SK-N-SH treated with all-trans-retinoic acid at 6 μM for 48 hours (cell line): ENCODE measurements at regions not wholly inside any gene's neighbourhood (a gene's known extent, or its start where the extent isn't known, plus 50 kb on each side); places are given as distances from the start of the nearest gene placed in this dataset.

Experiments
- ATAC-seq: fragments of 200-7000 bp; cut with Tn5 transposase; 3 replicates; pipeline ENCODE4 v1.9.1; 2020; ENCODE audit warnings: mild to moderate bottlenecking, moderate library complexity
- ARNTL ChIP-seq: fragments of 450-650 bp; formaldehyde crosslinking; IDR thresholded peaks from 2 replicates; pipeline ENCODE4 v1.5.0; 2020; ENCODE audit warnings: low read depth, mild to moderate bottlenecking, moderate library complexity, borderline replicate concordance
- BACH2 ChIP-seq: fragments of 250-450 bp; sonication (Bioruptor Pico); IDR thresholded peaks from 2 replicates; pipeline ENCODE4 v1.9.0; 2021; ENCODE audit warnings: mild to moderate bottlenecking, borderline replicate concordance
- CREB5 ChIP-seq: fragments of 250-450 bp; sonication (Bioruptor Pico); IDR thresholded peaks from 2 replicates; pipeline ENCODE4 v1.5.1; 2020; ENCODE audit warnings: low read depth, mild to moderate bottlenecking, moderate library complexity
- CSDC2 ChIP-seq: fragments of 250-450 bp; sonication (Bioruptor Pico); IDR thresholded peaks from 2 replicates; pipeline ENCODE4 v1.5.0; 2020; ENCODE audit warnings: mild to moderate bottlenecking, moderate library complexity
- CSRNP3 ChIP-seq: fragments of 250-450 bp; sonication (Bioruptor Pico); IDR thresholded peaks from 2 replicates; pipeline ENCODE4 v1.5.1; 2021; ENCODE audit warnings: mild to moderate bottlenecking, moderate library complexity
- ESRRG ChIP-seq: fragments of 250-450 bp; sonication (Bioruptor Pico); IDR thresholded peaks from 2 replicates; pipeline ENCODE4 v1.6.1; 2021; ENCODE audit warnings: mild to moderate bottlenecking
- ISL1 ChIP-seq: fragments of 250-450 bp; sonication (Bioruptor Pico); IDR thresholded peaks from 2 replicates; pipeline ENCODE4 v2.1.2; 2022; ENCODE audit warnings: mild to moderate bottlenecking, moderate library complexity
- OSR1 ChIP-seq: fragments of 250-450 bp; sonication (Bioruptor Pico); IDR thresholded peaks from 2 replicates; pipeline ENCODE4 v1.8.0; 2022; ENCODE audit warnings: moderate library complexity, mild to moderate bottlenecking, inconsistent platforms
- PATZ1 ChIP-seq: fragments of 250-450 bp; sonication (Bioruptor Pico); IDR thresholded peaks from 2 replicates; pipeline ENCODE4 v1.8.0; 2020; ENCODE audit warnings: mild to moderate bottlenecking, moderate library complexity, borderline replicate concordance
- POU6F1 ChIP-seq: fragments of 250-450 bp; sonication (Bioruptor Pico); IDR thresholded peaks from 2 replicates; pipeline ENCODE4 v1.8.0; 2021; ENCODE audit warnings: low read depth, mild to moderate bottlenecking, moderate library complexity, borderline replicate concordance
- PPARA ChIP-seq: fragments of 250-450 bp; sonication (Bioruptor Pico); IDR thresholded peaks from 2 replicates; pipeline ENCODE4 v1.5.0; 2020; ENCODE audit warnings: mild to moderate bottlenecking, borderline replicate concordance
- RARB ChIP-seq: fragments of 250-450 bp; sonication (Bioruptor Pico); IDR thresholded peaks from 2 replicates; pipeline ENCODE4 v1.8.0; 2021; ENCODE audit warnings: mild to moderate bottlenecking, moderate library complexity
- SNAI2 ChIP-seq: fragments of 250-450 bp; sonication (Bioruptor Pico); IDR thresholded peaks from 2 replicates; pipeline ENCODE4 v1.5.0; 2020; ENCODE audit warnings: mild to moderate bottlenecking, moderate library complexity
- TCF4 ChIP-seq: fragments of 250-450 bp; sonication (Bioruptor Pico); IDR thresholded peaks from 2 replicates; pipeline ENCODE4 v1.8.0; 2021; ENCODE audit warnings: mild to moderate bottlenecking, moderate library complexity, borderline replicate concordance
- TOX ChIP-seq: fragments of 250-450 bp; sonication (Bioruptor Pico); IDR thresholded peaks from 2 replicates; pipeline ENCODE4 v1.8.0; 2021; ENCODE audit warnings: mild to moderate bottlenecking, moderate library complexity, borderline replicate concordance
- TSHZ2 ChIP-seq: fragments of 250-450 bp; sonication (Bioruptor Pico); IDR thresholded peaks from 2 replicates; pipeline ENCODE4 v1.5.0; 2020; ENCODE audit warnings: mild to moderate bottlenecking, moderate library complexity
- ZC3H10 ChIP-seq: fragments of 250-450 bp; sonication (Bioruptor Pico); IDR thresholded peaks from 2 replicates; pipeline ENCODE4 v1.5.1; 2021; ENCODE audit warnings: mild to moderate bottlenecking, moderate library complexity
- ZFP30 ChIP-seq: fragments of 450-650 bp; formaldehyde crosslinking; IDR thresholded peaks from 2 replicates; pipeline ENCODE4 v1.5.0; 2022; ENCODE audit warnings: mild to moderate bottlenecking, moderate library complexity
- ZNF565 ChIP-seq: fragments of 450-650 bp; formaldehyde crosslinking; conservative IDR thresholded peaks from 2 replicates; pipeline ENCODE4 v1.5.0; 2020; ENCODE audit warnings: low read depth, mild to moderate bottlenecking, moderate library complexity
- ZNF8 ChIP-seq: fragments of 450-650 bp; formaldehyde crosslinking; IDR thresholded peaks from 2 replicates; pipeline ENCODE4 v1.5.0; 2020; ENCODE audit warnings: mild to moderate bottlenecking, moderate library complexity

- peak; percentile 89 for ATAC-seq
- TF ChIP-seq CSDC2 (CRISPR knock-in tag), result no peak
- no peak for TF ChIP-seq ESRRG (CRISPR knock-in tag)
- peak; percentile 24; the same call in 1 of the 2 replicates for TF ChIP-seq ISL1 (CRISPR knock-in tag)
- TF ChIP-seq, all 23 proteins: peak for 1
Observed at GRCh38 chr13:74443631-74444030, 309.4 kb upstream of the KLF12 start.

- ATAC-seq, result no peak
Observed at GRCh38 chr13:74442751-74443150, 308.5 kb upstream of the KLF12 start.

GRCh38 chr13:74438901-74439300, 304.7 kb upstream of the KLF12 start:
- ATAC-seq, result no peak
- TF ChIP-seq RARB (CRISPR knock-in tag) (no peak), ARNTL (no peak), POU6F1 (no peak), ZNF8 (no peak), CREB5 (CRISPR knock-in tag) (no peak), ZNF565 (CRISPR knock-in tag) (no peak)

More at GRCh38 chr13:74442751-74443150, 308.5 kb upstream of the KLF12 start:
- TF ChIP-seq SNAI2 (CRISPR knock-in tag) (no peak), TCF4 (no peak), OSR1 (no peak), TSHZ2 (CRISPR knock-in tag) (no peak), PATZ1 (no peak), ISL1 (CRISPR knock-in tag) (no peak), TOX (CRISPR knock-in tag) (no peak), CSRNP3 (CRISPR knock-in tag) (no peak), ARNTL (no peak), ZFP30 (CRISPR knock-in tag) (no peak), ESRRG (CRISPR knock-in tag) (no peak), PPARA (CRISPR knock-in tag) (no peak), CSDC2 (CRISPR knock-in tag) (no peak), BACH2 (CRISPR knock-in tag) (no peak), CREB5 (CRISPR knock-in tag) (no peak), ZNF8 (no peak), RARB (CRISPR knock-in tag) (no peak), ZC3H10 (CRISPR knock-in tag) (no peak)
